ENCODE measurements at regions not wholly inside any gene's neighbourhood (a gene's known extent, or its start where the extent isn't known, plus 50 kb on each side); places are given as distances from the start of the nearest gene placed in this dataset.
A peak's percentile ranks its signal among the peaks of the same experiment; 100 is the strongest.

- FAIRE-seq (no peak), DNase-seq (ENCODE audit: low read depth, low spot score) (peak; percentile 3)
- TF ChIP-seq GATA2 (IDR thresholded peaks at IDR 0.05; ENCODE audit: insufficient read depth, insufficient read length, low read depth, low read length) (no peak), CTCF (IDR thresholded peaks at IDR 0.05; ENCODE audit: extremely low read depth in 1 of 2, insufficient read depth in 1 of 2, low read depth in 1 of 2, low read length in 2 of 2) (no peak), FOS (IDR thresholded peaks at IDR 0.05; ENCODE audit: borderline replicate concordance, insufficient read depth, low read length) (no peak), EZH2 (IDR thresholded peaks at IDR 0.05; ENCODE audit: borderline replicate concordance, low read depth, low read length, severe bottlenecking) (no peak), MYC (IDR thresholded peaks at IDR 0.05; ENCODE audit: low read depth, low read length) (no peak), POLR2A (IDR thresholded peaks at IDR 0.05; ENCODE audit: low read depth, low read length) (no peak), JUN (IDR thresholded peaks at IDR 0.05; ENCODE audit: borderline replicate concordance, insufficient read depth, insufficient read length, low read depth) (no peak), POLR2AphosphoS5 (IDR thresholded peaks at IDR 0.05; ENCODE audit: insufficient read depth, low read depth, low read length) (no peak)
- TF ChIP-seq, protein P1, sequence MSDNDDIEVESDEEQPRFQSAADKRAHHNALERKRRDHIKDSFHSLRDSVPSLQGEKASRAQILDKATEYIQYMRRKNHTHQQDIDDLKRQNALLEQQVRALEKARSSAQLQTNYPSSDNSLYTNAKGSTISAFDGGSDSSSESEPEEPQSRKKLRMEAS (IDR thresholded peaks at IDR 0.05; ENCODE audit: insufficient read depth, insufficient read length): no peak
- ChIA-PET POLR2A (no interaction called here), CTCF (no interaction called here)
- intact Hi-C loops (cut with micrococcal nuclease) (no loop called here), dilution Hi-C loops (cut with MboI; ENCODE audit: extremely low pct_ligation_motif_present, low sequenced_read_pairs) (no loop called here)
- Histone ChIP-seq H3K9me3 (replicated peaks; ENCODE audit: control insufficient read depth, insufficient read depth, low read length) (no peaks in the 10 kb centered on the region), H3K4me1 (ENCODE audit: control insufficient read depth, extremely low read depth, insufficient read depth, low read length) (no peaks in the 10 kb centered on the region), H3K27ac (ENCODE audit: insufficient read depth, low read depth, low read length) (no peak overlapping the region), H3K9ac (replicated peaks; ENCODE audit: extremely low read depth, insufficient read depth, low read length) (no peak overlapping the region), H3K27me3 (ENCODE audit: control insufficient read depth in 2 of 2, insufficient read depth in 2 of 2, low read length in 2 of 2) (no peaks in the 10 kb centered on the region), H4K20me1 (replicated peaks; ENCODE audit: control insufficient read depth, extremely low read depth, insufficient read depth, low read length) (no peaks in the 10 kb centered on the region), H3K36me3 (ENCODE audit: control insufficient read depth in 2 of 2, extremely low read depth in 1 of 2, insufficient read depth in 2 of 2, low read length in 2 of 2) (no peaks in the 10 kb centered on the region), H3K79me2 (ENCODE audit: control insufficient read depth, insufficient read depth, low read length) (no peaks in the 10 kb centered on the region), H2AFZ (ENCODE audit: low read depth, low read length) (peak overlapping the region; percentile 14), H3K9me1 (replicated peaks; ENCODE audit: control insufficient read depth, extremely low read depth, insufficient read depth, low read length) (no peaks in the 10 kb centered on the region), H3K4me2 (ENCODE audit: insufficient read depth, low read length) (peak overlapping the region; percentile 30), H3K4me3 (replicated peaks in 1 of 3; ENCODE audit: insufficient read depth in 1 of 3, low read depth in 1 of 3, low read length in 3 of 3) (no peak overlapping the region)
- no TSS peak for BruUV-seq (replicated peaks)
Measured at GRCh38 chr4:100895556-100896197, 377.9 kb upstream of the EMCN start.

Measured in endothelial cell of umbilical vein (primary cell).